ENCODE measurements at regions not wholly inside any gene's neighbourhood (a gene's known extent, or its start where the extent isn't known, plus 50 kb on each side); places are given as distances from the start of the nearest gene placed in this dataset.

- TF ChIP-seq ELF4 (IDR thresholded peaks at IDR 0.05) (no peak), FOXM1 (IDR thresholded peaks at IDR 0.05; ENCODE audit: borderline replicate concordance) (no peak), LEF1 (IDR thresholded peaks at IDR 0.05; ENCODE audit: borderline replicate concordance) (no peak), FOXA1 (IDR thresholded peaks at IDR 0.05) (no peak), NFRKB (IDR thresholded peaks at IDR 0.05) (no peak)
- TF ChIP-seq, protein P1, sequence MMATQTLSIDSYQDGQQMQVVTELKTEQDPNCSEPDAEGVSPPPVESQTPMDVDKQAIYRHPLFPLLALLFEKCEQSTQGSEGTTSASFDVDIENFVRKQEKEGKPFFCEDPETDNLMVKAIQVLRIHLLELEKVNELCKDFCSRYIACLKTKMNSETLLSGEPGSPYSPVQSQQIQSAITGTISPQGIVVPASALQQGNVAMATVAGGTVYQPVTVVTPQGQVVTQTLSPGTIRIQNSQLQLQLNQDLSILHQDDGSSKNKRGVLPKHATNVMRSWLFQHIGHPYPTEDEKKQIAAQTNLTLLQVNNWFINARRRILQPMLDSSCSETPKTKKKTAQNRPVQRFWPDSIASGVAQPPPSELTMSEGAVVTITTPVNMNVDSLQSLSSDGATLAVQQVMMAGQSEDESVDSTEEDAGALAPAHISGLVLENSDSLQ (IDR thresholded peaks at IDR 0.05), result no peak
These were observed 1128.3 kb upstream of the FLRT2 start for GRCh38 chr14:84401631-84402030.
